GM12872 (cell line): ENCODE measurements at regions not wholly inside any gene's neighbourhood (a gene's known extent, or its start where the extent isn't known, plus 50 kb on each side); places are given as distances from the start of the nearest gene placed in this dataset.

Experiments
- CTCF ChIP-seq: IDR thresholded peaks from 3 replicates; pipeline ENCODE4 v1.5.1; 2011; ENCODE audit warnings: low read depth, mild to moderate bottlenecking, low read length, moderate library complexity; ENCODE audit not compliant: insufficient read depth

- TF ChIP-seq CTCF: no peak
Observed at GRCh38 chr11:71139516-71140205, 112.7 kb downstream of the SHANK2 start.

DNA sequence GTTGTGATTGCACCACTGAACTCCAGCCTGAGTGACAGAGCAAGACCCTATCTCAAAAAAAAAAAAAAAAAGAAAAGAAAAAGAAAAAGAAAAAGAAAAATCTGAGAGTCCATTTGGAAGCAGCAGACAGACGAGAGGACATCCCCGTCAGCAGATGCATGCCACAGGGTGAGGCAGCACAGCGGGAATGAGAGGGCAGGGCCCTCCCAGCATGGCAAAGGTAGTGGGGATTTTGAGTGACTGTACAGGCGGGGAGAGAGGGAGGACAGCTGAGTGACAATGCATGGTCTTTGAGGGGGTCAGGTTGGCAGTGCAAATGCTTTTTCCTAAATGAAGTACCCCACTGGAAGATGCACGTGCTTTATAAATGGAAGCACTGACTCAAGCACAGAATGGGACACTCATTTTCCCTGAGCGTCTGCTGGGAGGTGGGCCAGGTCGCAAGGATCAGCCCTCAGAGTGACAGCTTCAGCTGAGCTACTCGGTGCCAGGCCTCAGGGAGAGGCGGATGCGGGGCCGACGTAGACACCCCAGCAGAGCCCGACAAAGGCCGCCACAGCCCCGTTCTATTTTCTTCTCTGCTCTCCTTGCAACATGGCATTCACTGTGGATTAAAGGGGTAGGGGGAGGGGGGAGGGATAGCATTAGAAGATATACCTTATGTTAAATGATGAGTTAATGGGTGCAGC, 113.5 kb downstream of the SHANK2 start:
- TF ChIP-seq CTCF: no peak

DNA sequence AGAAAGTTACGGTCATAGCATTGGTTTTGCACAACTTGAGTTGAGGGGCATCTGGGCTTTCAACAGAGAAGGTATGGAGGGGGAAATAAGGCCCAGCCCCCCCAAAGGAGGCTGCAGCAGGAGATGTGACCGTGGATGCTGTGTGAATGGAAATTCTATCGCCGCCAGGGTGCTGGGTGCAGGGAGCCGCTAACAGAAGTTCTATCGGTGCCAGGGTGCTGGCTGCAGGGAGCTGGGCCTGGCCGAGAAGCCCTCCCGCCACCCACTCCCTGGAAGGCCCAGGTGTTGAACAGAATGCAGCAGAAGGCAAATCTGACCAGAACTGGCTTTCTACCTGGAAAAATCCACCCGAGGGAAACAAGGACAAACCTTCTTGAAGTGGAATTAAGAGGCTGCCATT, 115.0 kb downstream of the SHANK2 start:
- no peak for TF ChIP-seq CTCF

GRCh38 chr11:71136095-71136845, 116.1 kb downstream of the SHANK2 start:
- TF ChIP-seq CTCF: no peak

GRCh38 chr11:71135112-71135511, 117.3 kb downstream of the SHANK2 start:
- TF ChIP-seq CTCF: no peak

DNA sequence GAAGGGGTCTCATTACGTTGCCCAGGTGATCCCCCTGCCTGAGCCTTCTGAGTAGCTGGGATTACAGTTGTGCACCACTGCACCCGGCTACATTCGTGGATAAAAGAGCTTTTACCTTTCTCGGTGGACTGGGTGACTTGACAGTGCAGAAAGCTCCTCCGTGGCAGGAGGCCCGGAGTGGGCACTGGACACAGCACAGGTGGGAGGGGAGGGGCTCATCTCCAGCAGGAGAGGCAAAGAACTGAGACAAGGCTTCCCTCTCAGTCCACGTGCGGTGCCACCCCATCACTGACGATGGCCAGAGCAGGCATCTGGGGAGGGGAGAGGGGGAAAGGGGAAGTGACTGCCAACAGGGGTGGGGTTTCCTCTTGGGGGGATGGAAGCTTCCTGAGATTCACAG, 118.4 kb downstream of the SHANK2 start:
- no peak for TF ChIP-seq CTCF

- no peak for TF ChIP-seq CTCF
Observed at GRCh38 chr11:71131861-71132260, 120.5 kb downstream of the SHANK2 start.
